ENCODE measurements at regions not wholly inside any gene's neighbourhood (a gene's known extent, or its start where the extent isn't known, plus 50 kb on each side); places are given as distances from the start of the nearest gene placed in this dataset.

- DNase-seq (ENCODE audit: low read depth in 2 of 2), result no peak
- no peak overlapping the region for H3K4me3 ChIP-seq (replicated peaks in 1 of 2; ENCODE audit: low read depth in 2 of 2, low read length in 2 of 2)
- no peak for TF ChIP-seq CTCF (IDR thresholded peaks at IDR 0.05; ENCODE audit: low read depth, low read length)
Measured at GRCh38 chr5:152990649-152991048, 499.8 kb upstream of the GRIA1 start.

GRCh38 chr5:152994033-152994680 is 496.3 kb upstream of the GRIA1 start:
- no peak for DNase-seq (ENCODE audit: low read depth in 2 of 2)
- TF ChIP-seq CTCF (IDR thresholded peaks at IDR 0.05; ENCODE audit: low read depth, low read length), result no peak
- no peak overlapping the region for H3K4me3 ChIP-seq (replicated peaks in 1 of 2; ENCODE audit: low read depth in 2 of 2, low read length in 2 of 2)

GRCh38 chr5:152995214-152995725 is 495.2 kb upstream of the GRIA1 start:
- no peak for DNase-seq (ENCODE audit: low read depth in 2 of 2)
- H3K4me3 ChIP-seq (replicated peaks in 1 of 2; ENCODE audit: low read depth in 2 of 2, low read length in 2 of 2), result no peak overlapping the region
- no peak for TF ChIP-seq CTCF (IDR thresholded peaks at IDR 0.05; ENCODE audit: low read depth, low read length)

- H3K4me3 ChIP-seq (replicated peaks in 1 of 2; ENCODE audit: low read depth in 2 of 2, low read length in 2 of 2), result no peak overlapping the region
- no peak for TF ChIP-seq CTCF (IDR thresholded peaks at IDR 0.05; ENCODE audit: low read depth, low read length)
- no peak for DNase-seq (ENCODE audit: low read depth in 2 of 2)
Measured at GRCh38 chr5:153005711-153006110, 484.8 kb upstream of the GRIA1 start.

- no peak overlapping the region for H3K4me3 ChIP-seq (replicated peaks in 1 of 2; ENCODE audit: low read depth in 2 of 2, low read length in 2 of 2)
- no peak for TF ChIP-seq CTCF (IDR thresholded peaks at IDR 0.05; ENCODE audit: low read depth, low read length)
- DNase-seq (ENCODE audit: low read depth in 2 of 2), result no peak
Measured at GRCh38 chr5:153006681-153007080, 483.8 kb upstream of the GRIA1 start.

GRCh38 chr5:153014194-153014593 is 476.3 kb upstream of the GRIA1 start:
- TF ChIP-seq CTCF (IDR thresholded peaks at IDR 0.05; ENCODE audit: low read depth, low read length), result no peak
- no peak overlapping the region for H3K4me3 ChIP-seq (replicated peaks in 1 of 2; ENCODE audit: low read depth in 2 of 2, low read length in 2 of 2)
- no peak for DNase-seq (ENCODE audit: low read depth in 2 of 2)

GRCh38 chr5:153018121-153018520 is 472.3 kb upstream of the GRIA1 start:
- H3K4me3 ChIP-seq (replicated peaks in 1 of 2; ENCODE audit: low read depth in 2 of 2, low read length in 2 of 2), result no peak overlapping the region
- no peak for DNase-seq (ENCODE audit: low read depth in 2 of 2)
- no peak for TF ChIP-seq CTCF (IDR thresholded peaks at IDR 0.05; ENCODE audit: low read depth, low read length)
